ENCODE measurements at regions not wholly inside any gene's neighbourhood (a gene's known extent, or its start where the extent isn't known, plus 50 kb on each side); places are given as distances from the start of the nearest gene placed in this dataset.

DNA sequence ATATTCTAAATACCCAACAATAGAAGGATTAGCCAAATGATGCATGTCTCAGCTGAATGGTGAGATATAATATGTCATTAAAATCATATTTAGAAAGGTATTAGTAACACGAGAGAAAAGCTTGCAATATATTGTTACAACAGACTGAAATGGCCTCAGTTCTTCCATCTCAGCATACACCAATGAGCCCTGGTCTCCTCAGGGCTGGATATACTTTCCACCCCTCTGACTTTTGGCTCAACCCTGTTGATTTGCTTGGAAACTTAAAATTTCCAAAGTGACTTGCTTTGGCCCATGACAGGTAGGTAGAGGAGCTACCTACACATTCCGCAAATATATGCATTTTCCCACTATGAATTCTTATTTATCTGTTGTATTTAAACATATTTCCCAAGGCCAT, 908.1 kb upstream of the TMEM132C start:
- Histone ChIP-seq H3K4me3 (ENCODE audit: insufficient read depth, low read depth, low read length, poor library complexity, severe bottlenecking) (no peak overlapping the region), H3K36me3 (ENCODE audit: control insufficient read depth, insufficient read depth, low read length) (no peaks in the 10 kb centered on the region), H3K4me1 (ENCODE audit: control insufficient read depth, insufficient read depth, low read length, poor library complexity, severe bottlenecking) (no peaks in the 10 kb centered on the region), H3K9me3 (ENCODE audit: control insufficient read depth, low read length) (no peaks in the 10 kb centered on the region), H3K27ac (ENCODE audit: insufficient read depth, low read length, poor library complexity, severe bottlenecking) (no peak overlapping the region), H3K27me3 (replicated peaks; ENCODE audit: control insufficient read depth, insufficient read depth, low read length, poor library complexity, severe bottlenecking) (no peaks in the 10 kb centered on the region)
- DNase-seq, result no peak

DNA sequence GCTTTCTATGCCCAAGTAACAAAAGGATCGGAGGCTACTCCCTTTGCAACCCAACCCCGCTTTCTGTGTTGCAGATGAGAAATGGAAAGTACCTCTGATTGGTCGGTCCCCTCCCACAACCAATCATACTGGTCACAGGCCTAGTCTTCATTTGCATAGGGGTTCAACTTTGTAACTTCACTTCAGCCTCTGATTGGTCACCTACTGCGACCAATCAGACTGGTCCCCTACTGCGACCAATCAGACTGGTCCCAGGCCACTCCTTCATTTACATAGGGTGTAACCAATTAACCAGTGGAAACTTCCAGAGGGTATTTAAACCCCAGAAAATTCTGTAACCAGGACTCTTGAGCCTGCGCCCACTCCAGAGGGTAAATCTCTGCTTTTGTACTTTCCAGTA, 906.4 kb upstream of the TMEM132C start:
- H3K27ac ChIP-seq (ENCODE audit: insufficient read depth, low read length, poor library complexity, severe bottlenecking), result no peak overlapping the region
- no peaks in the 10 kb centered on the region for H3K4me1 ChIP-seq (ENCODE audit: control insufficient read depth, insufficient read depth, low read length, poor library complexity, severe bottlenecking)
- no peak for DNase-seq
- H3K4me3 ChIP-seq (ENCODE audit: insufficient read depth, low read depth, low read length, poor library complexity, severe bottlenecking), result no peak overlapping the region
- no peaks in the 10 kb centered on the region for H3K9me3 ChIP-seq (ENCODE audit: control insufficient read depth, low read length)
- no peaks in the 10 kb centered on the region for H3K36me3 ChIP-seq (ENCODE audit: control insufficient read depth, insufficient read depth, low read length)
- no peaks in the 10 kb centered on the region for H3K27me3 ChIP-seq (replicated peaks; ENCODE audit: control insufficient read depth, insufficient read depth, low read length, poor library complexity, severe bottlenecking)

- H3K27me3 ChIP-seq (replicated peaks; ENCODE audit: control insufficient read depth, insufficient read depth, low read length, poor library complexity, severe bottlenecking), result no peaks in the 10 kb centered on the region
- no peaks in the 10 kb centered on the region for H3K36me3 ChIP-seq (ENCODE audit: control insufficient read depth, insufficient read depth, low read length)
- H3K4me3 ChIP-seq (ENCODE audit: insufficient read depth, low read depth, low read length, poor library complexity, severe bottlenecking), result no peak overlapping the region
- H3K9me3 ChIP-seq (ENCODE audit: control insufficient read depth, low read length), result no peaks in the 10 kb centered on the region
- no peaks in the 10 kb centered on the region for H3K4me1 ChIP-seq (ENCODE audit: control insufficient read depth, insufficient read depth, low read length, poor library complexity, severe bottlenecking)
- no peak for DNase-seq
- H3K27ac ChIP-seq (ENCODE audit: insufficient read depth, low read length, poor library complexity, severe bottlenecking), result no peak overlapping the region
These were observed 904.8 kb upstream of the TMEM132C start for GRCh38 chr12:127362121-127362520.

GRCh38 chr12:127363392-127363791, 903.6 kb upstream of the TMEM132C start:
- H3K4me1 ChIP-seq (ENCODE audit: control insufficient read depth, insufficient read depth, low read length, poor library complexity, severe bottlenecking), result no peaks in the 10 kb centered on the region
- H3K36me3 ChIP-seq (ENCODE audit: control insufficient read depth, insufficient read depth, low read length), result no peaks in the 10 kb centered on the region
- H3K27me3 ChIP-seq (replicated peaks; ENCODE audit: control insufficient read depth, insufficient read depth, low read length, poor library complexity, severe bottlenecking), result no peaks in the 10 kb centered on the region
- H3K4me3 ChIP-seq (ENCODE audit: insufficient read depth, low read depth, low read length, poor library complexity, severe bottlenecking), result no peak overlapping the region
- H3K9me3 ChIP-seq (ENCODE audit: control insufficient read depth, low read length), result no peaks in the 10 kb centered on the region
- no peak overlapping the region for H3K27ac ChIP-seq (ENCODE audit: insufficient read depth, low read length, poor library complexity, severe bottlenecking)
- no peak for DNase-seq

GRCh38 chr12:127373559-127373958, 893.4 kb upstream of the TMEM132C start:
- Histone ChIP-seq H3K27ac (ENCODE audit: insufficient read depth, low read length, poor library complexity, severe bottlenecking) (no peak overlapping the region), H3K4me1 (ENCODE audit: control insufficient read depth, insufficient read depth, low read length, poor library complexity, severe bottlenecking) (no peaks in the 10 kb centered on the region), H3K9me3 (ENCODE audit: control insufficient read depth, low read length) (no peaks in the 10 kb centered on the region), H3K27me3 (replicated peaks; ENCODE audit: control insufficient read depth, insufficient read depth, low read length, poor library complexity, severe bottlenecking) (no peaks in the 10 kb centered on the region), H3K36me3 (ENCODE audit: control insufficient read depth, insufficient read depth, low read length) (no peaks in the 10 kb centered on the region), H3K4me3 (ENCODE audit: insufficient read depth, low read depth, low read length, poor library complexity, severe bottlenecking) (no peak overlapping the region)
- no peak for DNase-seq

DNA sequence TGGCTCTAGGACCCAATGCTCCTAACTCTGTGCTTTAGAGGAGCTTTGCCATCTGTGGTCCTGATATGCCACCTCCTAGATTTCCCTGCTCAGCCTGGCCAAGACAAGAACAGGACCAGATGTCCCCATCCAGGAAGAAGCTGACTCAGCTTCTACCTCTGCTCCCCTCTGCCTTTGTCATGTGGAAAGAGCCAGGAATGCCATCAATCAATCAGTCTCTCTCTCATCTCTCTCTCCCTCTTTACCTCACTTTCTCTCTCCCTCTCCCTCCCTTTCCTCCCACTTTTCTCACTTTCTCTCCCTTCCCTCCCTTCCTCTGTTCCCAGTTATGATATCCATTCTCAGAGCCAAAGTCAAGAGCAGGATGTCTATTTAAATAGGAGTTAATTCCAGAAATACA, 892.5 kb upstream of the TMEM132C start:
- H3K36me3 ChIP-seq (ENCODE audit: control insufficient read depth, insufficient read depth, low read length), result no peaks in the 10 kb centered on the region
- H3K27me3 ChIP-seq (replicated peaks; ENCODE audit: control insufficient read depth, insufficient read depth, low read length, poor library complexity, severe bottlenecking), result no peaks in the 10 kb centered on the region
- DNase-seq, result no peak

GRCh38 chr12:127381043-127381668, 885.8 kb upstream of the TMEM132C start:
- no peaks in the 10 kb centered on the region for H3K36me3 ChIP-seq (ENCODE audit: control insufficient read depth, insufficient read depth, low read length)
- H3K27me3 ChIP-seq (replicated peaks; ENCODE audit: control insufficient read depth, insufficient read depth, low read length, poor library complexity, severe bottlenecking), result no peaks in the 10 kb centered on the region
- DNase-seq, result no peak
- H3K27ac ChIP-seq (ENCODE audit: insufficient read depth, low read length, poor library complexity, severe bottlenecking), result no peak overlapping the region
- H3K4me3 ChIP-seq (ENCODE audit: insufficient read depth, low read depth, low read length, poor library complexity, severe bottlenecking), result no peak overlapping the region
- H3K9me3 ChIP-seq (ENCODE audit: control insufficient read depth, low read length), result no peaks in the 10 kb centered on the region
- no peaks in the 10 kb centered on the region for H3K4me1 ChIP-seq (ENCODE audit: control insufficient read depth, insufficient read depth, low read length, poor library complexity, severe bottlenecking)

More for the DNA sequence above, 892.5 kb upstream of the TMEM132C start:
- Histone ChIP-seq H3K4me3 (ENCODE audit: insufficient read depth, low read depth, low read length, poor library complexity, severe bottlenecking) (no peak overlapping the region), H3K4me1 (ENCODE audit: control insufficient read depth, insufficient read depth, low read length, poor library complexity, severe bottlenecking) (no peaks in the 10 kb centered on the region), H3K9me3 (ENCODE audit: control insufficient read depth, low read length) (no peaks in the 10 kb centered on the region), H3K27ac (ENCODE audit: insufficient read depth, low read length, poor library complexity, severe bottlenecking) (no peak overlapping the region)

- DNase-seq, result no peak
- no peaks in the 10 kb centered on the region for H3K4me1 ChIP-seq (ENCODE audit: control insufficient read depth, insufficient read depth, low read length, poor library complexity, severe bottlenecking)
These were observed 885.3 kb upstream of the TMEM132C start for GRCh38 chr12:127381681-127382080.

DNA sequence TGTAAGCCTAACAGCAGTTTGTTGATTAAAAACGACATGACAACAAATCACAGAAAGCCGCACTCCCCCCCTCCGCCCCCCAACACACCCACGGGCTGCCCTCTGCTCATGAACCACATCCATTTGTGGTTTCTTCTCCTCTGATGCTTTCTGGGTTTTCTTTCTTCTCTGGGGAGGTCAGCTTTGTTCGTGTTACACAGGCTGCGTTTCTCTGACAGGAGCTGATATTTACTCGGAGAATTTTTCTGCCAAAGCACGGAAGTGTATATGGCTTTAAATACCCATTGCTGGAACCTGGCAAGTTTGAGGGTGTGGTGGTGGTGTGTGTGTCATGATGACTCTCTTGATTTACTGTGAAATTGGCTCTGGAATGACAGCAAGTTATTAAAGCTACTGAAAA, 883.7 kb upstream of the TMEM132C start:
- Histone ChIP-seq H3K9me3 (ENCODE audit: control insufficient read depth, low read length) (no peaks in the 10 kb centered on the region), H3K4me3 (ENCODE audit: insufficient read depth, low read depth, low read length, poor library complexity, severe bottlenecking) (no peak overlapping the region), H3K4me1 (ENCODE audit: control insufficient read depth, insufficient read depth, low read length, poor library complexity, severe bottlenecking) (no peaks in the 10 kb centered on the region), H3K36me3 (ENCODE audit: control insufficient read depth, insufficient read depth, low read length) (no peaks in the 10 kb centered on the region), H3K27me3 (replicated peaks; ENCODE audit: control insufficient read depth, insufficient read depth, low read length, poor library complexity, severe bottlenecking) (no peaks in the 10 kb centered on the region), H3K27ac (ENCODE audit: insufficient read depth, low read length, poor library complexity, severe bottlenecking) (no peak overlapping the region)
- no peak for DNase-seq

More at GRCh38 chr12:127381681-127382080, 885.3 kb upstream of the TMEM132C start:
- Histone ChIP-seq H3K9me3 (ENCODE audit: control insufficient read depth, low read length) (no peaks in the 10 kb centered on the region), H3K27me3 (replicated peaks; ENCODE audit: control insufficient read depth, insufficient read depth, low read length, poor library complexity, severe bottlenecking) (no peaks in the 10 kb centered on the region), H3K27ac (ENCODE audit: insufficient read depth, low read length, poor library complexity, severe bottlenecking) (no peak overlapping the region), H3K4me3 (ENCODE audit: insufficient read depth, low read depth, low read length, poor library complexity, severe bottlenecking) (no peak overlapping the region), H3K36me3 (ENCODE audit: control insufficient read depth, insufficient read depth, low read length) (no peaks in the 10 kb centered on the region)

DNA sequence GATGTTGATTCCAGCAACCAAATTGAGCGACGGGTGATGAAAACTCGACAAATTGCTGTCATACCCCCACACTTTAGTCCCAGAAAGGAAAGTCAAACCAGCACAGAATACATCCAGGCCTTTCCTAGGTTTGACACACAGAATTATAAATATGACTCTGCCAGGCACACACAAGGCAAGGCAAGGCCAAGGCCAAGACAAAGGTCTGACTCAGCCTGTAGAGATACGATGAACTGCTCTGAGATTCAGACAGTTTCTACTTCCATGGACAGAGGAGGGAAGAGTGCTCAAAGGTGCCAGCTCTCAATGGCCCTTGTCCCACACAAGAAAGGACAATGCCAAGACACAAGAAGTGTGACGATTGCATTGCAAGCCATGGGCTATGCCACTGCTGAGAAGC, 880.2 kb upstream of the TMEM132C start:
- no peaks in the 10 kb centered on the region for H3K36me3 ChIP-seq (ENCODE audit: control insufficient read depth, insufficient read depth, low read length)
- no peak for DNase-seq
- H3K4me3 ChIP-seq (ENCODE audit: insufficient read depth, low read depth, low read length, poor library complexity, severe bottlenecking), result no peak overlapping the region

More for the DNA sequence above, 880.2 kb upstream of the TMEM132C start:
- H3K27ac ChIP-seq (ENCODE audit: insufficient read depth, low read length, poor library complexity, severe bottlenecking), result no peak overlapping the region
- no peaks in the 10 kb centered on the region for H3K27me3 ChIP-seq (replicated peaks; ENCODE audit: control insufficient read depth, insufficient read depth, low read length, poor library complexity, severe bottlenecking)
- H3K9me3 ChIP-seq (ENCODE audit: control insufficient read depth, low read length), result no peaks in the 10 kb centered on the region
- no peaks in the 10 kb centered on the region for H3K4me1 ChIP-seq (ENCODE audit: control insufficient read depth, insufficient read depth, low read length, poor library complexity, severe bottlenecking)

All from effector memory CD4-positive, alpha-beta T cell (primary cell).